Bronchial epithelial cell (primary cell): ENCODE measurements at regions not wholly inside any gene's neighbourhood (a gene's known extent, or its start where the extent isn't known, plus 50 kb on each side); places are given as distances from the start of the nearest gene placed in this dataset.

Source experiments
- DNase-seq: peaks from one replicate; pipeline ENCODE4 v3.0.0-alpha.2; 2010; ENCODE audit warnings: low read depth
- FAIRE-seq: peaks from 2 replicates; lab custom pipeline; 2011; peaks lifted over from hg19 to GRCh38; lab: Jason Lieb, UNC
- H3K27me3 ChIP-seq: 2 replicates; pipeline ENCODE4 v1.5.1; 2011; ENCODE audit warnings: low read length; ENCODE audit not compliant: control insufficient read depth, insufficient read depth
- H3K36me3 ChIP-seq: 2 replicates; pipeline ENCODE4 v1.5.1; 2011; ENCODE audit warnings: low read length; ENCODE audit not compliant: control insufficient read depth, insufficient read depth
- H3K4me3 ChIP-seq: 2 replicates; pipeline ENCODE4 v1.5.1; 2011; ENCODE audit warnings: mild to moderate bottlenecking, low read depth, low read length, control low read depth
- CTCF ChIP-seq: IDR thresholded peaks from 2 replicates; pipeline ENCODE4 v1.5.1; 2011; ENCODE audit warnings: mild to moderate bottlenecking, moderate library complexity, low read length, control low read depth, inconsistent platforms; ENCODE audit not compliant: insufficient read depth, severe bottlenecking

- H3K4me3 ChIP-seq, result no peak overlapping the region
- DNase-seq, result no peak
- no peak for TF ChIP-seq CTCF
- no peak for FAIRE-seq
- H3K27me3 ChIP-seq, result no peaks in the 10 kb centered on the region
- H3K36me3 ChIP-seq, result no peaks in the 10 kb centered on the region
Observed at GRCh38 chr1:98472878-98473277, 188.6 kb upstream of the SNX7 start.

- no peak for FAIRE-seq
- H3K4me3 ChIP-seq, result no peak overlapping the region
Observed at GRCh38 chr1:98471633-98472032, 189.9 kb upstream of the SNX7 start.

GRCh38 chr1:98468111-98468717 is 193.3 kb upstream of the SNX7 start:
- FAIRE-seq (no peak), DNase-seq (peak; percentile 65)
- no peaks in the 10 kb centered on the region for H3K36me3 ChIP-seq
- H3K27me3 ChIP-seq, result no peaks in the 10 kb centered on the region
- no peak overlapping the region for H3K4me3 ChIP-seq
- TF ChIP-seq CTCF, result peak; percentile 63

More at GRCh38 chr1:98471633-98472032, 189.9 kb upstream of the SNX7 start:
- DNase-seq, result no peak
- no peak for TF ChIP-seq CTCF
- Histone ChIP-seq H3K36me3 (no peaks in the 10 kb centered on the region), H3K27me3 (no peaks in the 10 kb centered on the region)

GRCh38 chr1:98467586-98467985 is 193.9 kb upstream of the SNX7 start:
- Histone ChIP-seq H3K27me3 (no peaks in the 10 kb centered on the region), H3K4me3 (no peak overlapping the region), H3K36me3 (no peaks in the 10 kb centered on the region)
- no peak for TF ChIP-seq CTCF
- FAIRE-seq (no peak), DNase-seq (no peak)

GRCh38 chr1:98467122-98467521 is 194.4 kb upstream of the SNX7 start:
- FAIRE-seq (no peak), DNase-seq (no peak)
- no peak for TF ChIP-seq CTCF
- no peaks in the 10 kb centered on the region for H3K36me3 ChIP-seq
- H3K4me3 ChIP-seq, result no peak overlapping the region
- no peaks in the 10 kb centered on the region for H3K27me3 ChIP-seq

- FAIRE-seq (no peak), DNase-seq (no peak)
- no peak for TF ChIP-seq CTCF
- no peaks in the 10 kb centered on the region for H3K36me3 ChIP-seq
- H3K4me3 ChIP-seq, result no peak overlapping the region
- no peaks in the 10 kb centered on the region for H3K27me3 ChIP-seq
Observed at GRCh38 chr1:98461873-98462385, 199.6 kb upstream of the SNX7 start.
